AG10803 (cell line): ENCODE measurements at regions not wholly inside any gene's neighbourhood (a gene's known extent, or its start where the extent isn't known, plus 50 kb on each side); places are given as distances from the start of the nearest gene placed in this dataset.

Source experiments
- DNase-seq: peaks from one replicate; pipeline ENCODE4 v3.0.0; 2010; ENCODE audit warnings: low read depth
- H3K4me3 ChIP-seq: 2 replicates; pipeline ENCODE4 v1.5.1; 2011; ENCODE audit warnings: mild to moderate bottlenecking, low read length, control low read depth
- CTCF ChIP-seq: conservative IDR thresholded peaks from 2 replicates; pipeline ENCODE4 v1.5.1; 2011; ENCODE audit warnings: mild to moderate bottlenecking, low read length, control low read depth, inconsistent platforms

- TF ChIP-seq CTCF: no peak
- H3K4me3 ChIP-seq: no peak overlapping the region
- DNase-seq: no peak
Measured at GRCh38 chr11:134647066-134647743, 235.2 kb upstream of the B3GAT1 start.

GRCh38 chr11:134646561-134646960, 234.5 kb upstream of the B3GAT1 start:
- no peak for TF ChIP-seq CTCF
- DNase-seq: no peak
- H3K4me3 ChIP-seq: no peak overlapping the region

GRCh38 chr11:134645576-134645975, 233.5 kb upstream of the B3GAT1 start:
- DNase-seq: no peak
- no peak overlapping the region for H3K4me3 ChIP-seq
- TF ChIP-seq CTCF: no peak

- TF ChIP-seq CTCF: no peak
- H3K4me3 ChIP-seq: no peak overlapping the region
- no peak for DNase-seq
Measured at GRCh38 chr11:134644476-134645456, 232.7 kb upstream of the B3GAT1 start.

GRCh38 chr11:134643115-134644012, 231.3 kb upstream of the B3GAT1 start:
- TF ChIP-seq CTCF: no peak
- H3K4me3 ChIP-seq: no peak overlapping the region
- no peak for DNase-seq

GRCh38 chr11:134642206-134642605, 230.2 kb upstream of the B3GAT1 start:
- no peak for DNase-seq
- no peak for TF ChIP-seq CTCF
- no peak overlapping the region for H3K4me3 ChIP-seq
